CD1c-positive myeloid dendritic cell (primary cell): ENCODE measurements at regions not wholly inside any gene's neighbourhood (a gene's known extent, or its start where the extent isn't known, plus 50 kb on each side); places are given as distances from the start of the nearest gene placed in this dataset.

ENCODE experiments used
- DNase-seq: peaks from one replicate; pipeline ENCODE4 v3.0.0-alpha.2; 2016; ENCODE audit errors: extremely low spot score

DNA sequence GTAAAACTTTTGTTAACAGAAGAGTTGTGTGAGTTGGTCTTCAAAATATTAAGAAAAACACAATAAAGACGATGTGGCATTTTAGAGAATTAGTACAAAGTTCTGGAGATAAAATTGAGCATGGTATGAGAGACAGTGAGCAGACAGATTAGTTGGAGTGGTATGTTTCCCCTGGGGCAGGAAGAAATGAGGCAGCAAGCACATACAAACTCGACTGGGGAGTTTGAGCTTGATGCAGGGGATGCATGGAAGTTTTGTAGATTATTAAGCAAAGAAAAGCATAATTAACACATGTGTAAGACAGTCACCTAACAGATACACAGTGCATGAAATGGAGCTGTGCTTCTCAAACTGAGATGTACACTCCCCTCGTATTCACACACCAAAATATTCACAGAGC, 58.1 kb upstream of the IL2 start:
- no peak for DNase-seq

DNA sequence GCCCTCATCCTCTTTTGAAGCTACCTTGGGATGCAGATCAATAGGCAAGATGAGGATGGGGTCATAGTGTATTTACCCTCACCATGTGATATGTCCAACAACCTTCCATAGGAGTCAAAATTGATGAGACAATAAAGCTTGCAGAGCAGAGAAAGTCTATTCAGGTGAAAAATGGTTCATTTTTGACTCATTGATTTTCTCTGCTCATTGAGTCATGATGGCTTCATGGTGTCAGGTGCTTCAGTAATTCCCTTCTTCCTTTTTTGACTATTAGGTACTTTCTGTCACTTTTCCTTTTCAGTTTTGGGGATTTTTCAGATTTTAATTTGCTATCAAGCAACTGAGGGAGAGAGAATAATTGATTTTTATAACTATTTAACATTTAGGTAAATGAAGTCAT, 55.9 kb upstream of the IL2 start:
- DNase-seq = no peak

DNA sequence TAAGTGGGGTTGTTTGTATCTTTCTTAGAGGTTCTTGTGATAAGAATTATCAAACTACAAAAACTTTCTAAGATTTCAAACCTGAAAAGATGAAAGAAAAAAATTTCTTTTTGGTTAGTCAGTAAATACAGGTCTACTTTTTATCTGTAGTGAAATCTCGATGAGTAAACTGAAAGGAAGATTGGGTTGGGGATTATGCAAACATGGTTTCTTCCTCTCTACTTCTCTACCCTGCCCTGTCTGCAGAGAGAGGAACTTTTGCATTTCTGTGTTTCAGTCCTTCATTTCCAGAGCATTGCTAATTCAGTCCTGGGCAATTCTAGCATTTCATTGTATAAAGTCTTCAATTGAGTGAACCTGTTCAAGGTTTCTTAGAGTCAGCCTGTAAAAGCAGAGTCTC, 51.6 kb upstream of the IL2 start:
- no peak for DNase-seq
